KMS-11 (cell line): ENCODE measurements at regions not wholly inside any gene's neighbourhood (a gene's known extent, or its start where the extent isn't known, plus 50 kb on each side); places are given as distances from the start of the nearest gene placed in this dataset.

Experiments
- H2AFZ ChIP-seq: fragments of 200-600 bp; sonication (generic); 2 replicates; pipeline ENCODE4 v1.6.1; 2016; ENCODE audit warnings: antibody characterized with exemption, mixed run types, low read depth
- H3K27ac ChIP-seq: fragments of 200-600 bp; sonication (generic); 2 replicates; pipeline ENCODE4 v1.6.1; 2016; ENCODE audit warnings: mild to moderate bottlenecking, mixed run types
- H3K27me3 ChIP-seq: fragments of 200-600 bp; sonication (generic); 2 replicates; pipeline ENCODE4 v1.6.1; 2017; ENCODE audit warnings: mild to moderate bottlenecking, low read depth, mixed run types, moderate library complexity; ENCODE audit not compliant: insufficient read depth
- H3K36me3 ChIP-seq: fragments of 200-600 bp; sonication (generic); 2 replicates; pipeline ENCODE4 v1.6.1; 2017; ENCODE audit warnings: mild to moderate bottlenecking, mixed run types; ENCODE audit not compliant: insufficient read depth
- H3K4me1 ChIP-seq: fragments of 200-600 bp; sonication (generic); 2 replicates; pipeline ENCODE4 v1.6.1; 2016; ENCODE audit warnings: mild to moderate bottlenecking, low read depth, mixed run types; ENCODE audit not compliant: poor library complexity, severe bottlenecking
- H3K4me2 ChIP-seq: fragments of 200-600 bp; sonication (generic); 2 replicates; pipeline ENCODE4 v1.7.0; 2016; ENCODE audit warnings: mild to moderate bottlenecking, mixed run types
- H3K4me3 ChIP-seq: fragments of 200-600 bp; sonication (generic); IDR thresholded peaks from 2 replicates; pipeline ENCODE4 v1.6.1; 2017; ENCODE audit warnings: low read depth, low read length, mixed read lengths; ENCODE audit not compliant: insufficient read depth
- H3K79me2 ChIP-seq: fragments of 200-600 bp; sonication (generic); 2 replicates; pipeline ENCODE4 v1.6.1; 2016; ENCODE audit warnings: low read depth, mixed run types; ENCODE audit not compliant: insufficient read depth
- H3K9ac ChIP-seq: fragments of 200-600 bp; sonication (generic); 2 replicates; pipeline ENCODE4 v1.6.1; 2016; ENCODE audit warnings: mild to moderate bottlenecking, mixed run types
- H4K20me1 ChIP-seq: fragments of 200-600 bp; sonication (generic); 2 replicates; pipeline ENCODE4 v1.6.1; 2016; ENCODE audit warnings: mild to moderate bottlenecking, mixed run types; ENCODE audit not compliant: insufficient read depth
- CTCF ChIP-seq: fragments of 200-600 bp; sonication (generic); conservative IDR thresholded peaks from 2 replicates; pipeline ENCODE4 v1.6.1; 2017; ENCODE audit warnings: low read depth, mild to moderate bottlenecking, antibody characterized with exemption, low read length, moderate library complexity, mixed read lengths

DNA sequence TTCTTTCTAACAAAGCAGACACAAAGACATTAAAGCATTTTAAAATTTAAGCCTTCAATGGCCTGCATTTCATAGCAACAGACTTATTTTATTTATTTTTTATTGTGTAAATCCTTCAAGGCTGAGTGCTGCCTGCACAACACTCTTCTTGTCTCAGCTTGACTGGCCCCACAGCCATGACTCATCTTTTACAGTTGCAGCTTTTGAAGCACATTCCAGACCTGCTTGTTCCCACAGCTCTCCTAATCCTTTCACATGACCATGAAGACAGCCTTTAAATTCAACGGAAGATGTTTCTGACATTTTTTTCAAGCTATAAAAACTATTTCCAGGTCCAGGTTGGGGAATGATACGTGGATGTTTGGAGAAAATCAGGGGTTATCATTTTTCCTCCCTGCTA is 276.9 kb upstream of the TACR3 start:
- H3K9ac ChIP-seq = no peak overlapping the region
- TF ChIP-seq CTCF = no peak
- H3K4me3 ChIP-seq = no peak overlapping the region
- H3K27me3 ChIP-seq = no peaks in the 10 kb centered on the region
- no peaks in the 10 kb centered on the region for H4K20me1 ChIP-seq
- H3K27ac ChIP-seq = no peak overlapping the region
- H3K79me2 ChIP-seq = no peaks in the 10 kb centered on the region
- H3K36me3 ChIP-seq = no peaks in the 10 kb centered on the region
- H2AFZ ChIP-seq = no peak overlapping the region
- H3K4me1 ChIP-seq = no peaks in the 10 kb centered on the region
- no peak overlapping the region for H3K4me2 ChIP-seq

DNA sequence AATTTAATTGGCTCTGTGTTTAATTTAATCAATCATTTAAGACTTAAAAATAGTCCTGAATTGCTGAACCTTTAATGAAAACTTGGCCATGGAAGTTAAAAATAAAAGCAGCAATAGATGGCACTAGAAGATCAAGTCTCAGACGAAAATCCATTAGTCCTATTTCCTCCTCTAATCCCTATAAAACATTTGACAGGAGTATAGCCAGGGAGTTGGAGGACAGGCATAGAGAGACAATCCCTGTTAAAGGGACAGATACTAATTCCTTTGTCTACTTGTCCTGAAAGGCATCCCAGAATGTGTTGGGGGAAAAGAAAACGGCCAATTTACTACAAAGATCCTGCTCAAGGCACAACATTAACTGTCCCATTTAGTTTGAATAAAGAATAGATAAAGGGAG is 276.3 kb upstream of the TACR3 start:
- Histone ChIP-seq H3K27ac (no peak overlapping the region), H4K20me1 (no peaks in the 10 kb centered on the region), H3K4me3 (no peak overlapping the region), H3K79me2 (no peaks in the 10 kb centered on the region), H3K27me3 (no peaks in the 10 kb centered on the region), H2AFZ (no peak overlapping the region), H3K9ac (no peak overlapping the region), H3K4me1 (no peaks in the 10 kb centered on the region), H3K36me3 (no peaks in the 10 kb centered on the region), H3K4me2 (no peak overlapping the region)
- TF ChIP-seq CTCF = no peak

DNA sequence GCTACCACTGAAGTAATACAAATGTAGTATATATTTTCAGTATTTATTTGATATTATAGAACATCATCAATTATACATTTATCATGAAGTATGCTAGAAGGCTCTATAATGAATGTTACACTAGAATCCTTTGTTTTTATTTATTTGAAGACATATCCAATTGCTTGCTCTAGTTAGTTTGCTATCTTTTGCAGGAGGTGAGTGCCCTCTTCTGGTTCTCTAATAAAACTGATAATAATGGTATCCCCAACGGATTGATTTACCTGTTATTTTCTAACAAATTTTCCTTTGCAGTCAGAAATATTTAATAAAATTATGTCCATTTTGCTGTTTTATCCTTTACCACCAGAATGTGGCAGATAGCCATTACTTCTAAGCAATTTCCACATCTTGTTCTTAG is 274.3 kb upstream of the TACR3 start:
- H3K4me3 ChIP-seq = no peak overlapping the region
- H3K4me2 ChIP-seq = no peak overlapping the region
- H3K4me1 ChIP-seq = no peaks in the 10 kb centered on the region
- TF ChIP-seq CTCF = peak; percentile 38
- no peak overlapping the region for H3K9ac ChIP-seq
- no peaks in the 10 kb centered on the region for H3K79me2 ChIP-seq
- H3K36me3 ChIP-seq = no peaks in the 10 kb centered on the region
- no peak overlapping the region for H2AFZ ChIP-seq
- no peak overlapping the region for H3K27ac ChIP-seq
- H4K20me1 ChIP-seq = no peaks in the 10 kb centered on the region
- H3K27me3 ChIP-seq = no peaks in the 10 kb centered on the region

- Histone ChIP-seq H3K4me3 (no peak overlapping the region), H3K27me3 (no peaks in the 10 kb centered on the region), H3K4me2 (no peak overlapping the region), H3K9ac (no peak overlapping the region), H3K36me3 (no peaks in the 10 kb centered on the region), H3K27ac (no peak overlapping the region), H3K4me1 (no peaks in the 10 kb centered on the region), H2AFZ (no peak overlapping the region), H3K79me2 (no peaks in the 10 kb centered on the region), H4K20me1 (no peaks in the 10 kb centered on the region)
- TF ChIP-seq CTCF = no peak
Measured at GRCh38 chr4:103982454-103982853, 262.7 kb upstream of the TACR3 start.
